GM18517 (cell line): ENCODE measurements at regions not wholly inside any gene's neighbourhood (a gene's known extent, or its start where the extent isn't known, plus 50 kb on each side); places are given as distances from the start of the nearest gene placed in this dataset.
"Not testable (repeated sequence)": the region's sequence is repeated elsewhere in the genome, so short reads cannot be mapped to it uniquely, and the experiment has no call there.

Source experiments
- ATAC-seq: cut with Tn5 transposase; IDR thresholded peaks from one replicate; pipeline ENCODE4 v1.9.1; 2021; ENCODE audit warnings: mild to moderate bottlenecking, moderate library complexity; ENCODE audit not compliant: unreplicated experiment

DNA sequence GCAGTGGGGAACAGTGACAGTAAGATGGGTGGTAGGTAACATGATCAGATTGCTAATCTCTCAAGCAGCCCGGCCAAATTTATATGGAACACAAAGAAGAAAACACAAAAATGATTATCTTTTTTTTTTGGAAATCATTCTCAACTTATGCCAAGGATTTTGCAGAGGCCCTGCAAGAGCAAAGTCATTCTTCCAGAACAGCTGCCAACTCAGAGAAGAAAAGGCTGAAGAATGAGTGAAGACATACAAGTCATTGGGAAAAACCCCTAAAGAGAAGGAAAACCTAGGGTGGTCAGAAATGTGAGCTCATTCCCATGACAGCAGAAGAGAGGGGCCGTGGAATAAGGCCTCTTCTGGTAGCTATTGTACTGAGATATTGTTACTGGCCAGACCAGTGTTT is 246.7 kb downstream of the SHOX2 start:
- no peak for ATAC-seq

- no peak for ATAC-seq
Observed at GRCh38 chr3:157858821-157859220, 247.4 kb downstream of the SHOX2 start.

DNA sequence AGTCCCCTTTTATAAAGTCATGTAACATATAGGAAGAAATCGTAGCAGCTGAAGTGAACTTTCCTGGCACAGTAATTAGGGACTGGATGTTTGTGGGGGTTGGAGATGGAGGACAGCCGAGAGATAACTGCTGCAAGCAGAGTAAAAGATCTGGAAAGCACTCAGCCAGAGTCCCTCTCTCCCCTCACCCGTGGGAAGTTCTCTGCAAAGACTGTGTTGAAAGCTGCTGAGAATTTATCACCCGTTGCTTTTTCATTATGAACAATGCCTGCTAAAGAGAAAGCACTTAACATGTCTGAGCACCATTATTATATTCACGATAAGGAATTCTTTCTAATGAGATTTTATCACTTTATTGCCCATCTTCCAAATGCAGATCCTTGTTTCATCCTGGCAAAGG is 248.8 kb downstream of the SHOX2 start:
- no peak for ATAC-seq

- no peak for ATAC-seq
Observed at GRCh38 chr3:157856078-157856939, 249.9 kb downstream of the SHOX2 start.

- ATAC-seq, result not testable (repeated sequence)
Observed at GRCh38 chr3:157845839-157846238, 260.4 kb downstream of the SHOX2 start.

- ATAC-seq, result no peak
Observed at GRCh38 chr3:157844800-157845565, 261.2 kb downstream of the SHOX2 start.

- ATAC-seq, result no peak
Observed at GRCh38 chr3:157844216-157844615, 262.0 kb downstream of the SHOX2 start.

DNA sequence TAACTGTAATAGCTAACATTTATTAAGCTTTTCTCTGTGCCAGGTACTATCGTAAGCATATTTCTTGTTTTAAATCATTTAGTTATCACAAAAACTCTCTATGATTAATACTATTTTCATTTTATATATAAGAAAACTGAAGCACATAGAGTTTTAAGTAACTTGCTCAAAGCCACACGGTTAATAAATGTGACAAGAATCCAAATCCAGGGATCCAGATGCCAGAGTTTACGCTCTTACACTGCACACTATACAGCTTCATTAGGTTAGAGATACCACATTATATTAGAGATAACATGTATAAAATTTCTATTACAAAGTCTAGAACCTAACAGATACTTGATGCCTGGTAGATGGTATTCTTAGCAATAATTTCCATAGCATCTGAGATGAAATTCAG is 265.2 kb downstream of the SHOX2 start:
- ATAC-seq, result no peak

DNA sequence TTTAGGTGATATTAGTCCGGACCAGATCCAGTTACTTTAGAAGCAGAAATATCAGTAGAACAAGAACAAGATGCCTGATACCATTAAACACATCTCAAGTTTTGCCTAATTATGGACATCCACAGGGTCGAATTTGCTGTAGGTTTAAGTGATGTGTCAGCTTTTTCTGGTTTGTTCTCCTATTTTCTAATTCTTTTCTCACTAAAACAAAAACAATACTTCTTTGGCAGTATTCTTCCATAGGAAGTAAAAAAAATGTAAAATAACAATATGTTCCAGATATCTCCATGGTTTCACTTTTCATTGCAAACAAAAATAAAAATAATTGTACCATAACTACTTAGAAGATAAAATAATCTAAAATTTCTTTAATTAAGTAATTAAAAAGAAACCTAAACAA is 265.7 kb downstream of the SHOX2 start:
- no peak for ATAC-seq

DNA sequence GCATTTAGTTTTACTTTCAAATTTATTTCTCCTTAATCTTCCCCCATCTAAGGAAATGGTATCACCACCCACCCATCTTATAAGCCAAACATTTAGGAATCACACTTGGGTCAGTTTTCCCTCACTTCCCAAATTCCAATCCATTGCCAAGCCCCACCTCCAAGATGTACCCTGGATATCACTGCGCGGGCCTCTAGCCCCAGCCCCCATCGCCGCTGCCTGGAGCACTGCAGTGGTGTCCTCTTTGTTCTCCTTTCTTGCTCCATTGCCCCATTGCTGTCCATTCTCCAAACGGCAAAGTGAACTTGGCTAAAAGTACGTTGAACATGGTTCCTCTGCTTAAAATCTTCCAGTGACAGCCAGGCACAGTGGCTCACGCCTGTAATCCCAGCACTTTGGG is 267.8 kb downstream of the SHOX2 start:
- ATAC-seq, result no peak

DNA sequence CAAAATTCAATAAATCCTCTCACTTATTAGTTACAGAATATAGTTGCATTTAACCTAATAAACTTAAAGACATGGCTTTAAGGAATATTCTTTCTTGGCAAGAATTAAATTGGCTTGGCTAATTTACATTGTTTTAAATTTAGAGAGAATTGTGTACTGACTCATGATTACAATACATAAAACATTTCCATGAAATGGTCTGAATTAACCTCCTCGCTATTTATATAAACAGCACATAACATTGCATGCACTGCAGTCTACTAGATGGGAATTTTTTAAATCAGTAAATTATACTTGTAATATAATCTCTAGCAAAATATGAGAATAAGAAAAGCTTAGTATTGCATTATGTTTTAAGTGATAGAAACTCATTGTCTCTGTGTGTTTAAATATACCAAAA is 268.9 kb downstream of the SHOX2 start:
- ATAC-seq, result no peak

- ATAC-seq, result no peak
Observed at GRCh38 chr3:157836022-157836421, 270.2 kb downstream of the SHOX2 start.

DNA sequence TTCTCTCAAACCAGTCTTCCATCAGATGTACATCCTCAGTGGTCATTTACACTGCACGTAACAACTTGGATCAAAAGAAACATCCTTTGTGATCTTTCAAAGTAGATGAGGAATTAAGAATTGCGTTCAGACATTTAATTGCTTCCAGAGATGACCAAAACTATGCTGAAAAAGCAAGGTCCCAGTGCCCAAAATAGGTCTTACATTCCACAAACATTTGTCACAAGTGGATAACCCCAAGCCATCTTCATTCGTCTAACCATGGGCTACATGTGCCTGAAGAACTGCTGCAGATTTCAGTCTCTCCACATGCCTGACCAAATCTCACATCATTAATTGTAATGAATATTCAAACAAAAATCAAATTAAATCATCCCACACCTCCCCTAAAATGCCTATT is 273.6 kb downstream of the SHOX2 start:
- no peak for ATAC-seq

- no peak for ATAC-seq
Observed at GRCh38 chr3:157830556-157831236, 275.5 kb downstream of the SHOX2 start.

- no peak for ATAC-seq
Observed at GRCh38 chr3:157829786-157830185, 276.4 kb downstream of the SHOX2 start.

DNA sequence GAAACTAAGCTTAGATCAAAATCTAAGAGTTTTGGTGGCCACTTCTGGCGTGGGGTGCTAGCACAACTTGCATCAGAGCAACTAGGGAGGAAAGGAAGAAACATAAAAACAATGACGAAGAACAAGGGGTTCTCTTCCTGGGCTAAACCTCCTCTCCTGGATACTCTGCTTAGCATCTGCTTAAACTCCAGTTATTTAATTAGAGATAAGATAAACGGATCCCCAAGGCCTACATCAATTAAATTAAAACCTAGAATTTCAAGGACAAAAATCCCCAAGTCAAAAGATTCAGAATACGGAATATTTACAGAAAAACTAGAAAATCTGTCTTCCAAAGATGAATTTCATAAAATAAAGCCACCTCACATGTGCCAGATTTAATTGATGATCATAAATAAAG is 281.9 kb downstream of the SHOX2 start:
- ATAC-seq, result no peak

DNA sequence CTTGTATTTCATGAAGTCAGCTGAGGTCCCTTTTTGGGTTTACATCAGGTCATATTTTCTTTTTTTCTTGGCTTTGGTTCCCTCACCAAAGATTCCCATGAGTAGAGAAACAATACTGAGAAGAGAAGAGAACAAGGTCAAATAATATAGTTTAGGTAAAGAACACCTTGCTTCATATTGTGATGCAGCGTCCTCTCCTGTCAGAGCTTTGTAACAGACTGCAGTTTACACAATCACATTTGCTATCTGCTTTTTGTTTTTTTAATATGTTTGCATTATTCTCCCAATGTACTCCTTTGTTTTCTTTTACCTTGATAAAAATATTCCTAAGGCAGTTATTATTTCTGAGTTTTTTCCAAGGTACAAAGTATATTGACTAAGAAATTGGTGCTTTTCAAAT is 283.2 kb downstream of the SHOX2 start:
- no peak for ATAC-seq

DNA sequence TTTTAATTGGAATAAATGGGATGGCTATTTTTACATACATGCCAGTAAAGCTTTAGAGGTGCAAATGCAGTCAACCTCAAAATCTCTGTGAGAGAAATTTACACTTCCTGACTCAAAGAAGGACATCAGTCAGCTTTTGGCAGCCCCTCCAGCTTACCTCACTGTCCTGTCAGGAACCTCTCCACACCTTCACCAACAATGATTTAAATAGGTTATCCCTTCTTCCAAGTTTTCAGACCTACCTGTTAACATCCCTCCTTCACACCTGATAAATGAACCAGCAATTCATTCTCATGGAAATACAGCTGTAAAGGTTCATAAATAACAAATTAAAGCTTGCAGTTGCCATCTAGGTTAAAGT is 286.1 kb downstream of the SHOX2 start:
- ATAC-seq, result no peak

DNA sequence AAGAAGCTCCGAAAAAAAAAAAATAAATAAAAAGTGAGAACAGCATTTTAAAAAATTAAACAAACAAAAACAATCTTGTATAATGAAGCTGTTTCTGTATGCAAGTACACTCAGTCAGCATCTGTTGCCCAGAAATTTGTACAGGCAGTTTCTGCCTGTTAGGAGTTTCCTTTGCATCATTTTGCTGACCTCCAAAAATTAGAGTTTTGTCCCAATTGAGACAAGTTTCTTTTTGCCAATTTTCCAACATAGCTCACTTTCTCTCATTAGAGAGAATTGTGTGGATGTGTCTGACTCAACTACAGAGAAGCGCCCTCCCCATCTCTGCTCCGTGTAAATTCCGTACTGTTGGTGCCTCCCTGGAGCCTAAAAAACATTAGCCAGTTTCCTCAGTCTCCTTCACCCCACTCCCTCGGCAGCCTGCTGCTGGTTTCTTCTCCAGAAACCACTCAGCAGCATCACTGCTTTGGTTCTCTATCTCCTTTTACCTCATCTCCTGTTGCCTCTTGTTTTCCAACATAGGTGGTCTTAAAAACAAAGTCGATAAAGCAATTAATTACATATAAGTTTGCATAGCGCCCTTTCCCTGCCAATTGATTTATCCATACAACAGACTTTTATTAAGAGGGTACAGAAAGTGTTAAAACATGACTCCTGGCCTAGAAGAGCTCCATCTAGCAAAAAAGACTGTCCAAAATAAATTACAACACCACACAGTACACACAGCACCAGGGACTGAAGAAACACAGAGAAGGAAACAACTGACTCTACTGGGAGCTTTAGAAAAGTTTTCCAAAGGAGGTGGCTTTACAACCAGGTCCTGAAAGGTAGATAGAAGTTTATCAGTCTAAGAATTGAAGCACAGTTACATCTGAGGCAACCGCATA is 286.7 kb downstream of the SHOX2 start:
- no peak for ATAC-seq

DNA sequence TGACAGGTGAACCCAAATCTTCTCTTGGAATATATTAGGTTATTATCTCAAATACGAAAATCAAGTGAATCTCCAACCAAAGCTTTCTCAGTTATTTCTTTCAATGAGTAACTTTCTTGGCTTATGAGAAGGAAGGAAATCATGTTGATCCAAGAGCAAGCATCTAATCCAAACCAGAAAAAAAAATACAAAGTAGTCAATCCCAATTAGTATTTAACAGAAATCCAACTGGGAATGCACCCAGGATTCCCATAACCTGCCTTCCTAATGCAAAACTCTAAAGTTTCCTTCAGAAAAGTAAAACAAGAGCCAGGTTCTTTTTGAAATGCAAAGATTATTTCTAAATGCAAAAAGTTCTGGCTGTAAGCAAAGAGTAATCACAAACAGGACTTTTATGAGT is 289.3 kb downstream of the SHOX2 start:
- ATAC-seq, result no peak

DNA sequence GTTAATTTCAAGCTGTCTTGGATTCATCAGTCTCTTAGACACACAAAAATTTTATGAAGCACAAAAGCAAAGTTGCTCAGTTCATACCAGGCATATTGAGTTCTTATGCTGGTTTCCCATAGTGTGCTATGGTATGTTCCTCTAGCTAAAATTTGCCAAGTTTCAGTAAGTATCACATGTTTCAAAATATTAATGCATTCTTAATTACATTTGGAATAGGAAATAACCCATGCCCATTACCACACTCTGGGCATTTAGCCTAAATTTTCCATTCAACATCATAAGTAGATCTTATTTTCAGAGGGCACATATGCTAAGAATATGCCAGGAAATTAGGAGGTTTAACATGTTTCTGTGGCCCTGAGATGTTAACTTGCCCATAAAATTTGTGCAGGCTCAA is 289.9 kb downstream of the SHOX2 start:
- no peak for ATAC-seq
